Activated CD8-positive, alpha-beta T cell treated with anti-CD3 and anti-CD28 coated beads for 36 hours (primary cell): ENCODE measurements at regions not wholly inside any gene's neighbourhood (a gene's known extent, or its start where the extent isn't known, plus 50 kb on each side); places are given as distances from the start of the nearest gene placed in this dataset.
"Not testable (repeated sequence)": the region's sequence is repeated elsewhere in the genome, so short reads cannot be mapped to it uniquely, and the experiment has no call there.

Experiments used
- ATAC-seq: fragments of 200-7000 bp; cut with Tn5 transposase; one replicate; pipeline ENCODE4 v1.10.0; 2021; ENCODE audit warnings: mild to moderate bottlenecking, moderate library complexity
- CTCF ChIA-PET: fragments of 350-600 bp; sonication (Branson Sonifier 250); formaldehyde crosslinking; loops from one replicate; lab custom pipeline; 2021; ENCODE audit warnings: antibody characterized with exemption; lab: Charles Lee
- POLR2A ChIA-PET: fragments of 350-600 bp; sonication (Branson Sonifier 250); formaldehyde crosslinking; loops from one replicate; lab custom pipeline; 2021; ENCODE audit warnings: antibody characterized with exemption; lab: Charles Lee
- DNase-seq: peaks from one replicate; pipeline ENCODE4 v3.0.0-alpha.2; 2020
- H3K27ac Mint-ChIP-seq: one replicate; pipeline ENCODE4 v1.8.0; 2021; ENCODE audit warnings: mild to moderate bottlenecking, mixed read lengths
- H3K27me3 Mint-ChIP-seq: one replicate; pipeline ENCODE4 v1.8.0; 2021; ENCODE audit warnings: mixed read lengths
- H3K36me3 Mint-ChIP-seq: one replicate; pipeline ENCODE4 v1.8.0; 2021; ENCODE audit warnings: low read depth, mixed read lengths
- H3K4me1 Mint-ChIP-seq: one replicate; pipeline ENCODE4 v1.8.0; 2021; ENCODE audit warnings: low read depth, mixed read lengths
- H3K4me3 Mint-ChIP-seq: one replicate; pipeline ENCODE4 v1.8.0; 2021; ENCODE audit warnings: mild to moderate bottlenecking, moderate library complexity, mixed read lengths
- H3K9me3 Mint-ChIP-seq: one replicate; pipeline ENCODE4 v1.8.0; 2021; ENCODE audit warnings: mixed read lengths
- CTCF ChIP-seq: fragments of 200-600 bp; IDR thresholded peaks from one replicate; pipeline ENCODE4 v1.8.0; 2022; ENCODE audit warnings: antibody characterized with exemption, mild to moderate bottlenecking
- intact Hi-C: fragments of 100-400 bp; cut with micrococcal nuclease; formaldehyde crosslinking; loops from one replicate; pipeline ENCODE4 v1.10.0; 2022

GRCh38 chr4:74505355-74505978 is 60.5 kb downstream of the AREG start:
- H3K36me3 Mint-ChIP-seq, CTCF ChIA-PET, intact Hi-C loops: not testable (repeated sequence)

GRCh38 chr4:74509363-74509762 is 64.4 kb downstream of the AREG start:
- H3K4me1 Mint-ChIP-seq, intact Hi-C loops, H3K27me3 Mint-ChIP-seq, ATAC-seq, H3K27ac Mint-ChIP-seq, H3K36me3 Mint-ChIP-seq, H3K4me3 Mint-ChIP-seq, H3K9me3 Mint-ChIP-seq, CTCF ChIA-PET, POLR2A ChIA-PET, DNase-seq: not testable (repeated sequence)

More at GRCh38 chr4:74505355-74505978, 60.5 kb downstream of the AREG start:
- H3K27ac Mint-ChIP-seq, H3K27me3 Mint-ChIP-seq, ATAC-seq, DNase-seq, POLR2A ChIA-PET, H3K9me3 Mint-ChIP-seq, H3K4me1 Mint-ChIP-seq, H3K4me3 Mint-ChIP-seq: not testable (repeated sequence)

GRCh38 chr4:74516303-74516702 is 71.4 kb downstream of the AREG start:
- POLR2A ChIA-PET: interaction anchor here (0.6 kb wide), 1 partner anchor 9 kb away, joined by 3 read pairs; no protein-coding TSS in a partner anchor
- H3K4me3 Mint-ChIP-seq: no peak overlapping the region
- no peaks in the 10 kb centered on the region for H3K9me3 Mint-ChIP-seq

GRCh38 chr4:74517996-74518395 is 73.1 kb downstream of the AREG start:
- no peak for ATAC-seq
- intact Hi-C loops: no loop called here
- no peak overlapping the region for H3K27ac Mint-ChIP-seq
- TF ChIP-seq CTCF: no peak
- no peaks in the 10 kb centered on the region for H3K4me1 Mint-ChIP-seq
- CTCF ChIA-PET: no interaction called here
- no peaks in the 10 kb centered on the region for H3K9me3 Mint-ChIP-seq
- peaks cover 4% of the 10 kb centered on the region for H3K27me3 Mint-ChIP-seq
- no peak overlapping the region for H3K4me3 Mint-ChIP-seq
- POLR2A ChIA-PET: no interaction called here
- DNase-seq: no peak
- H3K36me3 Mint-ChIP-seq: no peaks in the 10 kb centered on the region

More at GRCh38 chr4:74516303-74516702, 71.4 kb downstream of the AREG start:
- TF ChIP-seq CTCF: no peak
- no peak overlapping the region for H3K27ac Mint-ChIP-seq
- ATAC-seq: no peak
- no peaks in the 10 kb centered on the region for H3K4me1 Mint-ChIP-seq
- DNase-seq: no peak
- no peaks in the 10 kb centered on the region for H3K36me3 Mint-ChIP-seq
- H3K27me3 Mint-ChIP-seq: peaks cover 4% of the 10 kb centered on the region
- CTCF ChIA-PET: no interaction called here
- intact Hi-C loops: no loop called here

GRCh38 chr4:74522251-74522991 is 77.5 kb downstream of the AREG start:
- intact Hi-C loops: no loop called here
- peaks cover 3% of the 10 kb centered on the region for H3K4me1 Mint-ChIP-seq
- H3K27ac Mint-ChIP-seq: no peak overlapping the region
- H3K27me3 Mint-ChIP-seq: peaks cover 2% of the 10 kb centered on the region
- no peaks in the 10 kb centered on the region for H3K36me3 Mint-ChIP-seq
- ATAC-seq (no peak), DNase-seq (no peak)
- TF ChIP-seq CTCF: no peak
- POLR2A ChIA-PET: interaction anchor here (0.6 kb wide), 1 partner anchor 128 kb away, joined by 4 read pairs; no protein-coding TSS in a partner anchor
- H3K9me3 Mint-ChIP-seq: no peaks in the 10 kb centered on the region
- no peak overlapping the region for H3K4me3 Mint-ChIP-seq
- CTCF ChIA-PET: no interaction called here

GRCh38 chr4:74523096-74523495 is 78.2 kb downstream of the AREG start:
- H3K36me3 Mint-ChIP-seq: no peaks in the 10 kb centered on the region
- H3K4me1 Mint-ChIP-seq: peaks cover 3% of the 10 kb centered on the region
- H3K9me3 Mint-ChIP-seq: no peaks in the 10 kb centered on the region
- DNase-seq (no peak), ATAC-seq (no peak)
- H3K4me3 Mint-ChIP-seq: no peak overlapping the region
- H3K27ac Mint-ChIP-seq: no peak overlapping the region
- CTCF ChIA-PET: interaction anchor here (1.0 kb wide), 1 partner anchor 8 kb away, joined by 3 read pairs; no protein-coding TSS in a partner anchor
- intact Hi-C loops: no loop called here
- peaks cover 2% of the 10 kb centered on the region for H3K27me3 Mint-ChIP-seq
- TF ChIP-seq CTCF: no peak
- POLR2A ChIA-PET: no interaction called here
